ENCODE measurements at regions not wholly inside any gene's neighbourhood (a gene's known extent, or its start where the extent isn't known, plus 50 kb on each side); places are given as distances from the start of the nearest gene placed in this dataset.

DNA sequence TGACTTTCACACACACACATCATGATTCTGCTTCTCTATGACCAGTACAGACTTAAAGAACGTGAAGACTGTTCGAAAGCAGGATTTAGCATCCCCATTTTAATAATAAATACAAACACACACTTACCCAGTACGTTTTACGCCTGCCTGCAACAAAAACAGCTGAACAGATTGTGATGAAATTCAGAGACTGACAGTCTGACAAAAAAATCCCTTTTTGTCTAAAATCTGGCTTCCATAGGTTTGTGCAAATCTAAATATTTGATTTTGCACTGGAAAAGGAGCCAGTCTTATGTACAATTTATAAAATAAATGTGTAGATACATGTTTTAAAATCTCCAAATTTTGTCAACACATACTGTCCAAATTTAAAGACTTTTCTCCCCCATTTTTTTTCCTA, 630.7 kb downstream of the ZEB2 start:
- H3K4me3 ChIP-seq (ENCODE audit: low read depth, low read length): no peak overlapping the region
- no peak for DNase-seq (ENCODE audit: low read depth)
- TF ChIP-seq, protein P1, sequence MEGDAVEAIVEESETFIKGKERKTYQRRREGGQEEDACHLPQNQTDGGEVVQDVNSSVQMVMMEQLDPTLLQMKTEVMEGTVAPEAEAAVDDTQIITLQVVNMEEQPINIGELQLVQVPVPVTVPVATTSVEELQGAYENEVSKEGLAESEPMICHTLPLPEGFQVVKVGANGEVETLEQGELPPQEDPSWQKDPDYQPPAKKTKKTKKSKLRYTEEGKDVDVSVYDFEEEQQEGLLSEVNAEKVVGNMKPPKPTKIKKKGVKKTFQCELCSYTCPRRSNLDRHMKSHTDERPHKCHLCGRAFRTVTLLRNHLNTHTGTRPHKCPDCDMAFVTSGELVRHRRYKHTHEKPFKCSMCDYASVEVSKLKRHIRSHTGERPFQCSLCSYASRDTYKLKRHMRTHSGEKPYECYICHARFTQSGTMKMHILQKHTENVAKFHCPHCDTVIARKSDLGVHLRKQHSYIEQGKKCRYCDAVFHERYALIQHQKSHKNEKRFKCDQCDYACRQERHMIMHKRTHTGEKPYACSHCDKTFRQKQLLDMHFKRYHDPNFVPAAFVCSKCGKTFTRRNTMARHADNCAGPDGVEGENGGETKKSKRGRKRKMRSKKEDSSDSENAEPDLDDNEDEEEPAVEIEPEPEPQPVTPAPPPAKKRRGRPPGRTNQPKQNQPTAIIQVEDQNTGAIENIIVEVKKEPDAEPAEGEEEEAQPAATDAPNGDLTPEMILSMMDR (IDR thresholded peaks at IDR 0.05; ENCODE audit: insufficient read depth, low read length): no peak

DNA sequence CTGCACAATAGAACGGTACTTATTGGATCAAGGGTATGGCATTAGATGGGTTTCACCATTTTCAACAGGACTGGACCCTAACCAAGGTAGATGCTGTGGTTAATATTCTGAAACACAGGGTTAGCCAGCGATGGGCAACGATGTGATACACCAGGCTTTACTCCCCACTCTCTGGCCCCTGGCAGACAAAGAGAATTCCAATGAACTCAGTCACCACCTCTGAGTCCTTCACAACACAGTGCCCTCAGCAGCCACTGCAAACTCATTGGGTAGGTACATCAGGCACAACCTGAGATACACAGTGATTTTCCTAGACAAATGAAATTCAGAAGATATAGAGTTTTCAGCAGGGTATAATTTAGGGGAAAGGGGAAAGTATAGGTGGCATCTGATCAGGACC, 634.5 kb downstream of the ZEB2 start:
- no peak for DNase-seq (ENCODE audit: low read depth)
- TF ChIP-seq, protein P1 (IDR thresholded peaks at IDR 0.05; ENCODE audit: insufficient read depth, low read length): no peak
- H3K4me3 ChIP-seq (ENCODE audit: low read depth, low read length): no peak overlapping the region

DNA sequence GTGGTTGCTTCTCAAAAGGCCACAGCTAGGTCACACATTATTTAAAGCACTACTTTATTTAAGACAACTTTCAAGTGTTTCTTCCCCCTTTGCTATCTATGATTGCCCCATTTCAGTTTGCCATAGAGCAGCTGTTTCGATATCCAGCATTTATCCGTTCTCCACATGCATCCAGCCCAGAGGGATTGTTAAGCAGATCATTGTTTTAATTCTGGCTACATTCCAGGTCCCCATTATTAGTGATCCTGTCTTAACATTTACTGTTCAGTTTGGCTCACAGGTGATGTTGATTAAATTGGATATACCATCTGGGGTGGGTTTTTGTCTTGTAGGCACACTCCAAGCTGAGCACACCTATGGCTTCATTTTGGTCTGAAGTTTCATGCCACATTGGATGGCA, 638.7 kb downstream of the ZEB2 start:
- TF ChIP-seq, protein P1 (IDR thresholded peaks at IDR 0.05; ENCODE audit: insufficient read depth, low read length): no peak
- DNase-seq (ENCODE audit: low read depth): no peak
- no peak overlapping the region for H3K4me3 ChIP-seq (ENCODE audit: low read depth, low read length)

DNA sequence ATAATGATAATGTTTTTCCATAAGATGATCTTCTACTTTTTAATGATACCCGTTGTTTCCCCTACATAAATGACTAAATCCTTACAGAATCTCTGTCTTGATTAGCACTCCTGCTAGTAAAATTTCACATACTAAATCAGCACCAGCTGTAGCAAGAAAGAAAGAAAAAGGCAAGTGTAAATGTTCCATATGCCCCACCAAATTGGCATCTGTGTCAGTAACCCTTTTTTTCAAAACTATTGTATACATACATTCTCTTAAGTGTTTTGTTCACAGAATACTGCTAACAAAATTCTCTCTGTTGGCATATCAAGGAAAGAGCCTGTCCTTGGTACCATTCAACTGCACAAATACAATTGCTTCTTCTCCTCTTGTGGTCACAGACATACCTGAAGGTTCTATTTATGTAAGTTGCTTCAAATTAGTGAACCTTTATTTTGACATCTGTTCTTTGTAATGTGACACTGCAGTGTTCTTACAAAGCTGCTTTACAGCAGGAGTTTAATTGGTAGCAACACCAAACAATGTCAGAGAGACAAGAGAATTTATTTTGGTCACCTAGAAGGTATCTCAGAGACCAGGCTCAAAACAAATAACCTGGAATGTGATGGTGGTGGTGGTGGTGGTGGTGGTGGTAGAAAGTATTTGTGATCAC, 641.9 kb downstream of the ZEB2 start:
- H3K4me3 ChIP-seq (ENCODE audit: low read depth, low read length): no peak overlapping the region
- TF ChIP-seq, protein P1 (IDR thresholded peaks at IDR 0.05; ENCODE audit: insufficient read depth, low read length): no peak
- DNase-seq (ENCODE audit: low read depth): no peak

DNA sequence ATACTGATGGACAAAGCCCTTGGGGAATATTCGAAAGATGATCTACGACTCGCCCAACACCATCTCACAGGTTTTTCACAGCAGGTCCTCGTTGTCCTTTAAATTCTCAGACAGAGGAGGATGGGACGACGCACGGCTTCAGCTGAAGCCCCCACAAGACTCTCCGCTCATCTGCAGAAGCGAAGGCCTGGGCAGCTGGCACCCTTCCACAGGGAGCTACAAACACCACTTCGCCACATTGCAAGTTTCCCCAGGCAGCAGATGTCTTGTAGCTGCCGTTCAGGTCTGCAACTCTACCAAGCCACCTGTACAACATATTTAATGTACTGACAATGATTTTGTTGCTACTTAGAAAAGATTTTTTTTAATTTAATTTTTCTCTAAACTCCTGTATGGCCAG, 642.9 kb downstream of the ZEB2 start:
- DNase-seq (ENCODE audit: low read depth): no peak
- TF ChIP-seq, protein P1 (IDR thresholded peaks at IDR 0.05; ENCODE audit: insufficient read depth, low read length): no peak
- no peak overlapping the region for H3K4me3 ChIP-seq (ENCODE audit: low read depth, low read length)

DNA sequence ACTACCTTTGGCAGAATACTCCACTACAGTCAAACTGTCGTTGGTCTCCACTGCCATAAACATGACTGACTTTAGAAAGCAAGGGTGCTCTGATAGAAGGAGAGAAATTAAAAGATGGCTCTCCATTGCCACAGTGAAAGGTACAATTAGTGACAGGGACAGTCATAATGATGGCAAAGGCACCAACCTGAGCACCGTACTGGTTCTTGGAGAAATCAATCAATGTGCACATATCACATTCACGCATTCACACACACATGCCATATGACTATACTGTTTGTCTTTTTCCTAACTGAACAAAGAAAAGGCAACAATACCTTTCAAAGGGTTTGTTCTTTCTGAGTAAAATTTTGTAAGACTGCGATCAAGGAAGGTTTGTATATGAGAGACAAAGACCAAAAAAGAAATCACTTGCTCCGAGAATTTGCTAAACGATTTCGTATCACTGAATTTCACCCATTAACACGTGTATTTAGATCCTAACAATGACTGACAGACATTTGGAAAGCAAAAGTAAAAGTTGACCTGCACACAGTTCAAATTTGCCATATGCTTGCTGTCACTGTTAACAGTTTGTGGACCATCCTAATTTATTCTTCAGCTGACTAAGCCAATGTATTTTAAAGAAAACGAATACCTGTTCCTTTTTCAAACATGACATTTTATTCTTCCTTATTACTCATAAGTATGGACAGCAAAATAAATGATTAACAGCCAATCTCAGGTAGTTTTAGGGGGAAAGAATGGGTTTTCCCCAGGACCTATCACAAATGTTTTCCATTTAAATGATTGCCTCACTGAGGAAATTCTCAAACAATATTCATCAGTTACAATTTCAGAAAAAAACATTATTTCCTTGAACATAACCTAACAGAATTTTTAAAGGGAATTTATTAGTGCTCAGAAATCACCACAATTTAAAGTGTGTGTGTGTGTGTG, 644.4 kb downstream of the ZEB2 start:
- H3K4me3 ChIP-seq (ENCODE audit: low read depth, low read length): no peak overlapping the region
- TF ChIP-seq, protein P1 (IDR thresholded peaks at IDR 0.05; ENCODE audit: insufficient read depth, low read length): no peak
- DNase-seq (ENCODE audit: low read depth): no peak
